CD4-positive, alpha-beta T cell treated with Interleukin-21 for 1 hour (primary cell): ENCODE measurements at regions not wholly inside any gene's neighbourhood (a gene's known extent, or its start where the extent isn't known, plus 50 kb on each side); places are given as distances from the start of the nearest gene placed in this dataset.
"Not testable (repeated sequence)": the region's sequence is repeated elsewhere in the genome, so short reads cannot be mapped to it uniquely, and the experiment has no call there.

Experiments
- DNase-seq: peaks from one replicate; pipeline ENCODE4 v3.0.0-alpha.2; 2020

GRCh38 chr2:11877764-11878163 is 131.3 kb downstream of the LPIN1 start:
- no peak for DNase-seq

- DNase-seq: not testable (repeated sequence)
Measured at GRCh38 chr2:11885253-11885652, 138.8 kb downstream of the LPIN1 start.

GRCh38 chr2:11886899-11887298 is 140.5 kb downstream of the LPIN1 start:
- DNase-seq: not testable (repeated sequence)

- no peak for DNase-seq
Measured at GRCh38 chr2:11889101-11889850, 142.8 kb downstream of the LPIN1 start.

GRCh38 chr2:11889854-11890253 is 143.4 kb downstream of the LPIN1 start:
- no peak for DNase-seq

- no peak for DNase-seq
Measured at GRCh38 chr2:11891028-11891427, 144.6 kb downstream of the LPIN1 start.

GRCh38 chr2:11891671-11892440 is 145.4 kb downstream of the LPIN1 start:
- DNase-seq: no peak

- no peak for DNase-seq
Measured at GRCh38 chr2:11896386-11896785, 150.0 kb downstream of the LPIN1 start.

DNA sequence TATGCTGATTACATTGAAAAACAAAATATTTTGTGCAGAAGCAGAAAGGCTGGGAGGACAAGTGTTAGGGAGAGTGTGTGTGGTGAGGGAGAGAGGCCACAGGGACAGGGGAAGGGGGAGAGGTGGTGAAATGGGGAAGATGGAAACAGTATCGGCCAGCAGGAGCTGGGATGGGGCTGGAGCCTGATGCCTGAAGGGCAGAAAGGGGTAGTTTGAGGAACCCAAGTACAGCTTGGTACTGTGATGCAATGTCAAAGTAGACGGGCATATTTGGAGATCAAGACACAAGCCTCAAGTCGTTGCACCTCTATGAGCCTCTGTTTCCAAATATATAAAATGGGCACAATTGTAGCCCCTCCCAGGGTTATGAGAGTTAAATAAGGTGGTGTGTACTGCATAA is 152.1 kb downstream of the LPIN1 start:
- no peak for DNase-seq

DNA sequence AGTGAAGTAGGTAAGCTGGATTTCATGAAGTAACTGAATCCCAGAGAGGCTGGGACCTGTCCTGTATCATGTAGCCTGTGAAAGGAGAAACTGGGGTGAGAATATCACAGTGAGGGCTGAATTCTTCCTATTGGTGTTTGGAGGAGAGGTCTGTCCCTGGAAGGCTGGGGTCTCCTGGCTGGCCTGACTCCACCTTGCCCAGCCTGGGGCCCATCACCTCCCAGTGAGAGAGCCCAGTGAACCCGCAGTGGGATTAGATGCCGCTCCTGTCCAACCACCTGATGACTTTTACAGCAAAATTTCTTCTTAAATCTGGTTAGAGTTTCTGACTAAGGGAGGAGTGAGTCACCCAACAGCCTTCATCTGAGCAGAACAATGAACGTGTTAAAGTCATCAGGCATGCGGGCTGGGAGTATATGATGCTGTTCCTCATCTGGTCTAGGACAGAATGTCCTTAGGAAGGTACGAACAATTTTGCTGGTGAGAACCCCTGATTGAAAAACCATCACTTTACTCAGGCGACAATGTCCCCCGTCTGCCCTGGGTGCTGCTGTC is 152.9 kb downstream of the LPIN1 start:
- no peak for DNase-seq

GRCh38 chr2:11900891-11901290 is 154.5 kb downstream of the LPIN1 start:
- DNase-seq: not testable (repeated sequence)

DNA sequence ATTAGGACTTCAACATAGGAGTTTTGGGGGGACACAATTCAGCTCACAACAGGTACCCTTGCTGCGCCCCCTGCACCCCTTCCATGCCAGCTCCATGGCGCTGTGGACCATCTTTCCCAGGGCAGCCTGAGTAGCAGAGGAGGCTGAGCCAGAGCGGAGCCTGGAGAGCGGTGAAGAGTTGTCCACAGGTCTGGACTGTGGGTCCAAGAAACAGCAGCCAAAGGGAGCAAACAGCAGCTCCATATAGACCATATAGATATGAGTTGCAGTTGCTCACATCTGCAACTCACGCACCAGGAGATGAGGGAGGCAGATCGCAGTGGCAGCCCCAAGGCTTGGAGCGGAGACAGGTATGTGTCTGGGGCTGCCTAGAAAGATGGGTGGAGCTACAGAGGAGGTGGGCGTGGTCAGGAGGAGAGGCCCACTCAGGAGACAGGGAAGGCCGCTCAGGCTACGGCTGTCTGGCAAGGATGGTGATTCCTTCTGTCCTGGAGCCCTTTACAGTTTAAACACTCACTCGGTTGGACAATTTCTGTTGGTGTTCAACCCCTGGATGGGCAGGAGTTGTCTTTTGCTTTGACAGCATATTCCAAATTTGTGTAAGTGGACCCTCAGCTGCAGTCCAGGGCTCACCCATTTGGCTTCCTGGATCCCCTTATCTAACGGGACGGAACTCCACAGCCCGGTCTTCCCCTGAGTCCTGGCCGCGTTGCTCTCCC is 155.1 kb downstream of the LPIN1 start:
- DNase-seq: no peak

- DNase-seq: peak; percentile 3
Measured at GRCh38 chr2:11903085-11903606, 156.7 kb downstream of the LPIN1 start.

- no peak for DNase-seq
Measured at GRCh38 chr2:11904029-11904428, 157.6 kb downstream of the LPIN1 start.

DNA sequence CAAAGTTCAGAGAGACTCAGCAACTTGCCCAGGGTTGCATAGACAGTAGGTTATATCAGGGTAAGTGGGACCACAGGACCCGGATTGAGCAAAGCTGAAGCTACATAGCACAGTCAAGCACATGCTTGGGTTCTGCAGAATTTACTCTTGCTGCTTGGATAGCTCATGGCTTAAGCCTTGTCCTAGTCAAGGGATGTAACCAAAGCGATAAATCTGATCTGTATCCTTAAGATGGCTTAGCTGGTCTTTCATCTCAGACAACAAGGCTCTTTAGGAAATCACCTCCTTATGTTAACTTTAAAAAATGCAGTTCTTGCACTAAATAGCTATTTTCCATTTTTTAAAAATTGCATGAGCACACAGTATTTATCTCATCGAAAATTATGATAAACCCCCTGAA is 158.5 kb downstream of the LPIN1 start:
- no peak for DNase-seq

GRCh38 chr2:11907190-11907589 is 160.8 kb downstream of the LPIN1 start:
- peak; percentile 4 for DNase-seq

GRCh38 chr2:11910971-11911370 is 164.5 kb downstream of the LPIN1 start:
- no peak for DNase-seq

DNA sequence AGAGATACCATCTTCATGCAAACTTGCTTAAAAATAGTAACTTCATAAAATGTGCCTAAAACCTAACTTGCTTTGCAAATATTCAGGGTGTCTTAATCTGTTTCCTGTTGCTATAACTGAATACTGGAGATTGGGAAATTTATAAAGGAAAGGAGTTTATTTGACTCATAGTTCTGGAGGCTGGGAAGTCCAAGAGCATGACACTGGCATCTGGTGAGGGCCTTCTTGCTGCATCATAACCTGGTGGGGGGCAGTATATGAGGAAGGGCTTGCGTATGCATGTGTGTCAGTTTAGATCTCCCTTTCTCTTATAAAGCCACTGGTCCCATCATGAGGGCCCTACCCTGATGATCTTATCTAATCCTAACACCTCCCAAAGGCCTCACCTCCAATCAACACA is 166.5 kb downstream of the LPIN1 start:
- no peak for DNase-seq

- DNase-seq: no peak
Measured at GRCh38 chr2:11914455-11914854, 168.0 kb downstream of the LPIN1 start.

DNA sequence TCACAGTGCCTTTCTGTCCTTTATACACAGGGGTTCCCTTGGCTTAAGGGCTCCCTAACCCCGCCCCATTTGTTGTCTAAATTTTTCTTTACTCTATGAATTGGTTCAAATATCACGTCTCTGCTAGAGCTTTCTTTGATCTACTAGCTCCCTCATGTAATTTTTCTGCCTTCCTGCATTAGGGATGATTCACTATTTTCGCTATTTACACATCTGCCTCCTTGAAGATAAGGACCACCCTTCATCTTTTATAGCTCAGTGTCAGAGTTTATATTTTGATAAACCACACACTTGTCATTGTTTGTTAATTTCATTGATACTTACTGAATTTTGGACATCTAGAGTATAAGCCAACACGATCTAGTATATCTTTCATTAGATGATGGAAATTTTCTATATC is 169.2 kb downstream of the LPIN1 start:
- DNase-seq: no peak

DNA sequence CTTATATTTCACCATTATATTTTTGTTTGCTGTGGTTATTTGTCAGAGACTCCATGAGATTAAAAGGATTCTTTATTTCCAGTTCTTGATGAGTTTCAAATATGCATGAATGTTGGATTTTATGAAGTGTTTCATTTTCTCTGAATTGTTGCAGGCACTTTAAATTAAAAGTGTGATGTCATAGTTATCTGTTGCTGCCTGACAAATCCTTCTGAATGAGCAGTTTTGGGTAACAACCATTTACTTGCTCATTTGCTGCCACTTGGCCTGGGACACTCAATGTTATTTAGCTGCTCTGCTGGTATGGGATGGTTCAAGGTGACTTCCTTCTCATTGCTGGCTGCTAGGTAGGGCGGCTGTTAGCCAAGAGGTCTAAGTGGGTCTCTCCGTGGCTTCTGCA is 173.5 kb downstream of the LPIN1 start:
- no peak for DNase-seq

DNA sequence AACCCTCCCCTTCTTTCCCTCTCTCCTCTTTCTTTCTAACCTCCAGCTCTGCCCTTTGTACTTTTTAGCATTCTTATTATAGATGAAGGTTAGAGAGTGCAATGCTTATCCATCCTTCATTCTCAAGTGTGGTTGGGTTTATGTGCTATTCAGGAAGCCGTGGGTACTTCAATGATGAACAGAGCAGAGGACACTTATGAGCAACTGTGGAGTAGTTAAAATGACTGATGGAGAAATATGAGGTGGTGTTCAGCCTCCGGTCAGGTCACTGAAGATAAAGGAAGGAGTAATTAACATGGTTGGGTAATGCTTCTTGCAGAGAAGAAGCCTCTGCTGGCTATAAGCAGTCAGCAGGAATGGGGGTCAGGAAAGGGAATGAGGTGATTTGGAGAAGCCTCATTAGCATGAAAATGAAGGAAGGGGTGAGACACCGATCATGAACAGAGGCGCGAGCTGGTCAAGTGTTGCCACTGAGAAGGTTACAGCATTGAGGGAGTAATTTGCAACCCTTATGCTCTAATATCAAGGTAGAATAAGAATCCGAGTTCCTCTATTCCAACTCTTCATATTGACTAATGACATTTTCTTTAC is 174.7 kb downstream of the LPIN1 start:
- DNase-seq: no peak

- no peak for DNase-seq
Measured at GRCh38 chr2:11922294-11922693, 175.9 kb downstream of the LPIN1 start.
